ENCODE measurements at regions not wholly inside any gene's neighbourhood (a gene's known extent, or its start where the extent isn't known, plus 50 kb on each side); places are given as distances from the start of the nearest gene placed in this dataset.

DNA sequence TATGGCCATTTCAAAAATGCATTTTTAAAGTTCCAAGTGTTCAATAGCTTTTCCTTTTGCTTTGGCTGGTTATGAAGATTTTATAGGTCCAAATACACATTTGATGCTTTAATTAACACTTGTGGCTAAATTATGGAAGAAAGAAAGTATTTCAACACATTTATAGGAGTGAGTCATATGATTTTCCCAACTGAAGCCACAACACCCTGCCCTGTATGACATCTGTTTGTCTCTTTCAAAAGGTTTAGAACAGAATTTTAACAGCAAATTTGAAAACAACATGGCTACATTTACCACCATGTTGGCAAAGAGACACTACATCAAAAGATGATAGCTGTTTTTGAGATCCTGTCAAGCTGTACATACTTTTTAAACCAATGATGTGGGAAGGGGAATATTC is 99.4 kb downstream of the TMEM174 start:
- TF ChIP-seq, protein P1, sequence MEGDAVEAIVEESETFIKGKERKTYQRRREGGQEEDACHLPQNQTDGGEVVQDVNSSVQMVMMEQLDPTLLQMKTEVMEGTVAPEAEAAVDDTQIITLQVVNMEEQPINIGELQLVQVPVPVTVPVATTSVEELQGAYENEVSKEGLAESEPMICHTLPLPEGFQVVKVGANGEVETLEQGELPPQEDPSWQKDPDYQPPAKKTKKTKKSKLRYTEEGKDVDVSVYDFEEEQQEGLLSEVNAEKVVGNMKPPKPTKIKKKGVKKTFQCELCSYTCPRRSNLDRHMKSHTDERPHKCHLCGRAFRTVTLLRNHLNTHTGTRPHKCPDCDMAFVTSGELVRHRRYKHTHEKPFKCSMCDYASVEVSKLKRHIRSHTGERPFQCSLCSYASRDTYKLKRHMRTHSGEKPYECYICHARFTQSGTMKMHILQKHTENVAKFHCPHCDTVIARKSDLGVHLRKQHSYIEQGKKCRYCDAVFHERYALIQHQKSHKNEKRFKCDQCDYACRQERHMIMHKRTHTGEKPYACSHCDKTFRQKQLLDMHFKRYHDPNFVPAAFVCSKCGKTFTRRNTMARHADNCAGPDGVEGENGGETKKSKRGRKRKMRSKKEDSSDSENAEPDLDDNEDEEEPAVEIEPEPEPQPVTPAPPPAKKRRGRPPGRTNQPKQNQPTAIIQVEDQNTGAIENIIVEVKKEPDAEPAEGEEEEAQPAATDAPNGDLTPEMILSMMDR (IDR thresholded peaks at IDR 0.05) = no peak
- TF ChIP-seq POLR2A (IDR thresholded peaks at IDR 0.05) (no peak), POLR2AphosphoS5 (IDR thresholded peaks at IDR 0.05) (no peak), EP300 (IDR thresholded peaks at IDR 0.05) (no peak)

All from stomach (tissue), 4 donors.